Coronary artery (tissue), 2 donors: ENCODE measurements at regions not wholly inside any gene's neighbourhood (a gene's known extent, or its start where the extent isn't known, plus 50 kb on each side); places are given as distances from the start of the nearest gene placed in this dataset.

Experiments used
- DNase-seq: peaks from one replicate; pipeline ENCODE4 v3.0.0-alpha.2; 2017; ENCODE audit warnings: low spot score
- H3K27ac ChIP-seq, 2 donors: fragments of 200-600 bp; sonication (generic); one replicate each; pipeline ENCODE4 v1.5.1; 2016 to 2019
- H3K4me3 ChIP-seq: fragments of 200-600 bp; sonication (generic); 2 replicates; pipeline ENCODE4 v1.5.1; 2016; ENCODE audit warnings: mild to moderate bottlenecking, moderate library complexity
- TF ChIP-seq, protein P1 (sequence below): fragments of 200-600 bp; sonication (generic); IDR thresholded peaks from one replicate; pipeline ENCODE4 v1.5.1; 2019; ENCODE audit warnings: antibody characterized with exemption

GRCh38 chr1:56266359-56266758 lies 313.0 kb downstream of the PLPP3 start:
- no peak overlapping the region for H3K27ac ChIP-seq
- TF ChIP-seq, protein P1, sequence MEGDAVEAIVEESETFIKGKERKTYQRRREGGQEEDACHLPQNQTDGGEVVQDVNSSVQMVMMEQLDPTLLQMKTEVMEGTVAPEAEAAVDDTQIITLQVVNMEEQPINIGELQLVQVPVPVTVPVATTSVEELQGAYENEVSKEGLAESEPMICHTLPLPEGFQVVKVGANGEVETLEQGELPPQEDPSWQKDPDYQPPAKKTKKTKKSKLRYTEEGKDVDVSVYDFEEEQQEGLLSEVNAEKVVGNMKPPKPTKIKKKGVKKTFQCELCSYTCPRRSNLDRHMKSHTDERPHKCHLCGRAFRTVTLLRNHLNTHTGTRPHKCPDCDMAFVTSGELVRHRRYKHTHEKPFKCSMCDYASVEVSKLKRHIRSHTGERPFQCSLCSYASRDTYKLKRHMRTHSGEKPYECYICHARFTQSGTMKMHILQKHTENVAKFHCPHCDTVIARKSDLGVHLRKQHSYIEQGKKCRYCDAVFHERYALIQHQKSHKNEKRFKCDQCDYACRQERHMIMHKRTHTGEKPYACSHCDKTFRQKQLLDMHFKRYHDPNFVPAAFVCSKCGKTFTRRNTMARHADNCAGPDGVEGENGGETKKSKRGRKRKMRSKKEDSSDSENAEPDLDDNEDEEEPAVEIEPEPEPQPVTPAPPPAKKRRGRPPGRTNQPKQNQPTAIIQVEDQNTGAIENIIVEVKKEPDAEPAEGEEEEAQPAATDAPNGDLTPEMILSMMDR: no peak
- no peak overlapping the region for H3K4me3 ChIP-seq
- no peak for DNase-seq

DNA sequence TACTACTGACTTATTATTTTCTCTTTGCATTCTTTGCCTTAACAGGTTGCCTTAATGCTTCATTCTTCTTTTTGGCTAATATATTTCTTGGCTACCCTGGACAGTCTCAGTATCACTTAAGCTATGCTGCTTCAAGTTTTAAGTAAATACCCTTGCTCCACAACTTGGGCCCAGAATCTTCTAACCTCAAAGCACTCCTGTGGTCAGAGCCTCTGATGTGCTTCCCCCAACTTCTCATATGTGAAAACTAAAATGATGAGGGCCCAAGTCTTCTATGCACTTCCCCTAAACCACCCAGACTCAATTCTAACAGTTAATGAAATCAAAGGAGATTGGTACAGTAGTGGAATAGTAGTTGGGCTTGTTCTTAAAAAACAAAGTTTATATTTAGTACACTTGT lies 314.1 kb downstream of the PLPP3 start:
- Histone ChIP-seq H3K4me3 (no peak overlapping the region), H3K27ac (no peak overlapping the region)
- TF ChIP-seq, protein P1: no peak
- no peak for DNase-seq

DNA sequence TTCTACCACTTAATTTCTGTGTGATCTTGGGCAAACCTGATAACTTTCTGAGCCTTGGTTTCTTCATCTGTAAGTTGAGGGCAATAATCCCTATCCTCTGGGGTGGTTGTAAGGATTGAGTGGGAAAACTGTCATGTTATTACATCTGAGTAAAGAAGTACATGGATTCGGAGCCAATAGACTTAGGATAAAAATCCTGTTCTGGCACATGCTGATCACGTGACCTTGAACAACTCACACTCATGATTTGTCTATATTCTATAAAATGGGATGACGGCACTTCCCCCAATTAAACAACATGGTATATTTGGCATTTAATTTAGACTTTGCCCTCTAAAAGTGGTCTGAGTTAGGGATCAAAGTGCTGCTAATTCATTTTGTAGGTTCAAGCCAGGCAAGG lies 315.5 kb downstream of the PLPP3 start:
- TF ChIP-seq, protein P1: no peak
- DNase-seq: no peak
- H3K27ac ChIP-seq: no peak overlapping the region
- H3K4me3 ChIP-seq: no peak overlapping the region

DNA sequence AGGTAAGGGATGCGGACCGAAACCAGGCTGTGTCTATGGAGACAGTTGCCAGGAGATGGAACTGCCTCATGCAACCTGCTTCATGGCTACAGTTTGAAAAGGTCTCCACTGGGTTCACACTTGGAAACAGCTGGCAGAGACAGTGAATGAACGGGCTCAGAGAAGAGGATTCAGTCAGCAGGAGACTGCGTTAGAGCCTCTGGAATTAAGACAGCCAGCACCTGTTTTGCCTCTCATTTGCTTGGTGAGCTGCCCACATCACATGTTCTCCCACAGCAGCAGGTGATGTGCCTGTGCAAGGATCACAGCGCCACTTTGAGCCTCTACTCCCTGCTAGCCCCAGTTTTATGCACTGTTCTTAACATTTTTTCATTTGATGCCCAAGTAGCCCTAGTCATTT lies 321.0 kb downstream of the PLPP3 start:
- no peak overlapping the region for H3K27ac ChIP-seq
- TF ChIP-seq, protein P1: no peak

GRCh38 chr1:56257726-56258125 lies 321.6 kb downstream of the PLPP3 start:
- DNase-seq: no peak
- TF ChIP-seq, protein P1: no peak
- no peak overlapping the region for H3K4me3 ChIP-seq
- H3K27ac ChIP-seq: no peak overlapping the region

More for the DNA sequence above, 321.0 kb downstream of the PLPP3 start:
- H3K4me3 ChIP-seq: no peak overlapping the region
- DNase-seq: no peak

GRCh38 chr1:56256153-56257000 lies 323.0 kb downstream of the PLPP3 start:
- DNase-seq: no peak
- TF ChIP-seq, protein P1: no peak
- Histone ChIP-seq H3K4me3 (no peak overlapping the region), H3K27ac (peak overlapping the region in 1 of 2 donors; percentile 45)
